Tibial nerve (tissue), 4 donors: ENCODE measurements at regions not wholly inside any gene's neighbourhood (a gene's known extent, or its start where the extent isn't known, plus 50 kb on each side); places are given as distances from the start of the nearest gene placed in this dataset.

ENCODE experiments used
- DNase-seq, 2 donors: peaks; one replicate each; pipeline ENCODE4 v3.0.0-alpha.2; 2019; ENCODE audit warnings: low spot score in 2 of 2
- H3K27ac ChIP-seq, 4 donors: fragments of 200-600 bp; sonication (generic) in 3 of 4; one replicate each; pipeline ENCODE4 v1.5.1; 2017 to 2019; ENCODE audit warnings: mild to moderate bottlenecking in 1 of 4
- H3K27me3 ChIP-seq, 2 donors: fragments of 200-600 bp; sonication (generic) in 1 of 2; one replicate each; pipeline versions ENCODE4 v1.5.1 to v1.6.0; 2017 to 2019
- H3K36me3 ChIP-seq, 3 donors: fragments of 200-600 bp; sonication (generic); one replicate each; pipeline ENCODE4 v1.5.1; 2018 to 2019
- H3K4me1 ChIP-seq, 4 donors: fragments of 200-600 bp; sonication (generic) in 3 of 4; one replicate each; pipeline ENCODE4 v1.5.1; 2017 to 2019
- H3K4me3 ChIP-seq, 4 donors: fragments of 200-600 bp; sonication (generic) in 3 of 4; one replicate each; pipeline ENCODE4 v1.5.1; 2017 to 2019; ENCODE audit warnings: mild to moderate bottlenecking in 1 of 4, moderate library complexity in 1 of 4
- H3K9me3 ChIP-seq, 4 donors: fragments of 200-600 bp; sonication (generic) in 3 of 4; one replicate each; pipeline ENCODE4 v1.5.1; 2017 to 2019
- EP300 ChIP-seq, 2 donors: sonication (generic); formaldehyde crosslinking; IDR thresholded peaks; one replicate each; pipeline ENCODE4 v1.6.1; 2017; ENCODE audit warnings: antibody characterized with exemption in 2 of 2, mild to moderate bottlenecking in 1 of 2
- POLR2A ChIP-seq, 2 donors: fragments of 450-650 bp; IDR thresholded peaks; one replicate each; pipeline ENCODE4 v1.6.1; 2017; ENCODE audit warnings: antibody characterized with exemption in 2 of 2, mild to moderate bottlenecking in 2 of 2, moderate library complexity in 2 of 2
- WGBS, 2 donors: methylation state at CpG; one replicate each; pipeline ENCODE4 v1.1.5; 2018; 5-methylcytosine and 5-hydroxymethylcytosine counted together
- TF ChIP-seq, protein P1 (sequence below), 5 experiments: fragments of 200-600 bp in 3 of 5; fragments of 450-650 bp in 2 of 5; sonication (generic) in 3 of 5; IDR thresholded peaks; one replicate each; pipeline ENCODE4 v1.5.1; 2016 to 2019; ENCODE audit warnings: antibody characterized with exemption in 5 of 5, mild to moderate bottlenecking in 3 of 5, moderate library complexity in 2 of 5

DNA sequence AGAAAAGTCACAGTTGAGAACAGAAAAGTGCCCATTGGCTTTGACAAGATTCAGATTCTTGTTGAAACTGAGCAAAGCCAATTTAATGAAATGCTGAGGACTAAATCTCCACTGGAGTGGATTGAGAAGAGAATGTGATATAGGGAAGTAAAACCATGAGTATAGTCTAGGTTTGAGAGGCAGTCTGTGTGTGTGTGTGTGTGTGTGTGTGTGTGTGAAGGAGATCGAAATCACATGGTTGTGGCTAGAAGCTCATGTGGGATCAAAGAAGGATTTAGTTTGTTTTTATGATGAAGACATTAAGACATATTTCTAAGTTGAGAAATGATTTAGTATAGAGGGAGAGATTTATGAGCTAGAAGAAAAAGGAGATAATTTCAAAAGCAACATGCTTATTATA, 275.7 kb upstream of the DAB2 start:
- 86 to 89% methylated on average over 1 of the region's 1 CpG for WGBS, 2 donors
- H3K9me3 ChIP-seq = no peaks in the 10 kb centered on the region
- H3K36me3 ChIP-seq = no peaks in the 10 kb centered on the region
- no peaks in the 10 kb centered on the region for H3K27me3 ChIP-seq
- no peak overlapping the region for H3K27ac ChIP-seq
- H3K4me3 ChIP-seq = no peak overlapping the region
- H3K4me1 ChIP-seq = no peaks in the 10 kb centered on the region
- no peak for DNase-seq
- no peak for TF ChIP-seq POLR2A (IDR thresholded peaks at IDR 0.05)
- no peak for TF ChIP-seq EP300 (IDR thresholded peaks at IDR 0.05)
- TF ChIP-seq, protein P1, sequence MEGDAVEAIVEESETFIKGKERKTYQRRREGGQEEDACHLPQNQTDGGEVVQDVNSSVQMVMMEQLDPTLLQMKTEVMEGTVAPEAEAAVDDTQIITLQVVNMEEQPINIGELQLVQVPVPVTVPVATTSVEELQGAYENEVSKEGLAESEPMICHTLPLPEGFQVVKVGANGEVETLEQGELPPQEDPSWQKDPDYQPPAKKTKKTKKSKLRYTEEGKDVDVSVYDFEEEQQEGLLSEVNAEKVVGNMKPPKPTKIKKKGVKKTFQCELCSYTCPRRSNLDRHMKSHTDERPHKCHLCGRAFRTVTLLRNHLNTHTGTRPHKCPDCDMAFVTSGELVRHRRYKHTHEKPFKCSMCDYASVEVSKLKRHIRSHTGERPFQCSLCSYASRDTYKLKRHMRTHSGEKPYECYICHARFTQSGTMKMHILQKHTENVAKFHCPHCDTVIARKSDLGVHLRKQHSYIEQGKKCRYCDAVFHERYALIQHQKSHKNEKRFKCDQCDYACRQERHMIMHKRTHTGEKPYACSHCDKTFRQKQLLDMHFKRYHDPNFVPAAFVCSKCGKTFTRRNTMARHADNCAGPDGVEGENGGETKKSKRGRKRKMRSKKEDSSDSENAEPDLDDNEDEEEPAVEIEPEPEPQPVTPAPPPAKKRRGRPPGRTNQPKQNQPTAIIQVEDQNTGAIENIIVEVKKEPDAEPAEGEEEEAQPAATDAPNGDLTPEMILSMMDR (IDR thresholded peaks at IDR 0.05) = no peak

DNA sequence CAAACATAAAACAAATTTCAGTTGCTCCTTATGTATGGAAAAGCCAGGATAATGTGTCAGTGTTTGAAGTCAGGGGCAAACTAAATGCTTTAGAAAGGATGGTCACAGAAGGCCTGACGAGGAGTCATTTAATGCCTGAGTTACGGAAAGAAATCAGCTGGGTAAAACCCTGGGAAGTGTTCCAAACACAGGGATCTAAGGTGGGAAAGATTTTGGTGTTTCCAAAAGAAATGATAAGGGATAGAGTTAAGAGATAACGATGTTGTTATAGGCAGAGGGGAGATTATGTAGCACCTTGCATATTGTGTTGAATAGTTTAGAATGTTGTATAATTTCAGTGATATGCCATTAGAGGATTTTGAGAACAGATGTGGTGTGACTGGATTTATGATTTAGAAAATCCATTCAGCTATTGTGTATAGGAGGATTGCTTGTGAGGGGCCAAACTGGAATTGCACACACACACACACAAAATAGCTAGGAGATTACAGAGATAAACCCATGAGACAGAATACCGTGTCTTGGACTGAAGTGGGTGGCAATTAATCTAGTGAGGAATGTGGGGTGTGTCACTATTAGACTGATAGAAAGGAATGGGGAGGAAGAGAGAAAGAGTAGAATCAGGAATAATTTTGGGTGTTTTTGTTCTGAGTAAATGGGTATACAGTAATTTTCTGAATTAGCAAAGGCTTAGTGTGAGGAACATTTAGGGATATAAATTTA, 274.2 kb upstream of the DAB2 start:
- WGBS, 2 donors = 74 to 75% methylated on average over 4 of the region's 4 CpGs
- TF ChIP-seq, protein P1 (IDR thresholded peaks at IDR 0.05) = no peak
- TF ChIP-seq EP300 (IDR thresholded peaks at IDR 0.05) = no peak
- no peak for TF ChIP-seq POLR2A (IDR thresholded peaks at IDR 0.05)
- Histone ChIP-seq H3K4me3 (no peak overlapping the region), H3K4me1 (no peaks in the 10 kb centered on the region), H3K36me3 (no peaks in the 10 kb centered on the region), H3K27ac (no peak overlapping the region), H3K9me3 (no peaks in the 10 kb centered on the region), H3K27me3 (no peaks in the 10 kb centered on the region)
- DNase-seq = no peak

- no peak for DNase-seq
- Histone ChIP-seq H3K27ac (no peak overlapping the region), H3K4me1 (no peaks in the 10 kb centered on the region), H3K4me3 (no peak overlapping the region), H3K27me3 (no peaks in the 10 kb centered on the region), H3K9me3 (no peaks in the 10 kb centered on the region), H3K36me3 (no peaks in the 10 kb centered on the region)
- TF ChIP-seq, protein P1 (IDR thresholded peaks at IDR 0.05) = no peak
- TF ChIP-seq EP300 (IDR thresholded peaks at IDR 0.05) (no peak), POLR2A (IDR thresholded peaks at IDR 0.05) (no peak)
These were observed 273.1 kb upstream of the DAB2 start for GRCh38 chr5:39697881-39698280.

- TF ChIP-seq POLR2A (IDR thresholded peaks at IDR 0.05) = no peak
- TF ChIP-seq EP300 (IDR thresholded peaks at IDR 0.05) = no peak
- TF ChIP-seq, protein P1 (IDR thresholded peaks at IDR 0.05) = no peak
- Histone ChIP-seq H3K4me1 (no peaks in the 10 kb centered on the region), H3K36me3 (no peaks in the 10 kb centered on the region), H3K27me3 (no peaks in the 10 kb centered on the region), H3K4me3 (no peak overlapping the region), H3K27ac (no peak overlapping the region), H3K9me3 (no peaks in the 10 kb centered on the region)
- no peak for DNase-seq
- 33 to 42% methylated on average over 1 of the region's 1 CpG for WGBS, 2 donors
These were observed 272.1 kb upstream of the DAB2 start for GRCh38 chr5:39696672-39697398.

GRCh38 chr5:39691993-39692392, 267.2 kb upstream of the DAB2 start:
- Histone ChIP-seq H3K27me3 (no peaks in the 10 kb centered on the region), H3K36me3 (no peaks in the 10 kb centered on the region), H3K27ac (no peak overlapping the region), H3K9me3 (peaks cover 0 to 13% (median 0%) of the 10 kb centered on the region in 4 donors), H3K4me3 (no peak overlapping the region), H3K4me1 (no peaks in the 10 kb centered on the region)
- WGBS, 2 donors = 48 to 68% methylated on average over 2 of the region's 2 CpGs
- TF ChIP-seq EP300 (IDR thresholded peaks at IDR 0.05) (no peak), POLR2A (IDR thresholded peaks at IDR 0.05) (no peak)
- TF ChIP-seq, protein P1 (IDR thresholded peaks at IDR 0.05) = no peak
- DNase-seq = no peak
